Left renal cortex interstitium (tissue), 4 donors: ENCODE measurements at regions not wholly inside any gene's neighbourhood (a gene's known extent, or its start where the extent isn't known, plus 50 kb on each side); places are given as distances from the start of the nearest gene placed in this dataset.

ENCODE experiments used
- DNase-seq, 4 donors: peaks; one replicate each; pipeline ENCODE4 v3.0.0-alpha.2; 2013; ENCODE audit warnings: low read depth in 4 of 4, low spot score in 2 of 4, missing footprints in 1 of 4

DNA sequence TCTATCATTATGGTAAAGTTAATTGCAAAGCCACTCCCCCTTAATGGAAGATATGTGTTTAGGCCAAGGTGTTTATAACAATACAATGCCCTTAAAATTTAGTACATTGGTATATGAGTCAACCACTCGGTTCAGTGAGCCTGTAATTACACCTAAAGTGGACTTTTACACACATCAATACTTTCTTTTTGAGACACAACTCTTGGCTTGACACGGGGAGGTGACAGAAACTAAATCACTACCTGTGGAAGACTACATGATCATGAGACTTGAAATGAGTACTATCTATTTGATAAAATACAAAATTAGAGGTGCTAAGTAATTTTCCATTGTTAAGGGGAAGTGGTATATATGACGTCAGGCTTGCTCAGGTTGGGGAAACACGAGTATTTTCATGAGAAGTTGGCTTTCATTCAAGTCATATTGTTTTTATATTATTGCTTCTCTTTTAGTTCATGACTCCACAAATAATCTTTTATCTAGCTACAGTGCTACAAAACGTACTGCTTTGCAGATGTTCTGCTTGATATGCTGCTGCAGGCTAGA lies 918.3 kb downstream of the ARAP2 start:
- no peak for DNase-seq

DNA sequence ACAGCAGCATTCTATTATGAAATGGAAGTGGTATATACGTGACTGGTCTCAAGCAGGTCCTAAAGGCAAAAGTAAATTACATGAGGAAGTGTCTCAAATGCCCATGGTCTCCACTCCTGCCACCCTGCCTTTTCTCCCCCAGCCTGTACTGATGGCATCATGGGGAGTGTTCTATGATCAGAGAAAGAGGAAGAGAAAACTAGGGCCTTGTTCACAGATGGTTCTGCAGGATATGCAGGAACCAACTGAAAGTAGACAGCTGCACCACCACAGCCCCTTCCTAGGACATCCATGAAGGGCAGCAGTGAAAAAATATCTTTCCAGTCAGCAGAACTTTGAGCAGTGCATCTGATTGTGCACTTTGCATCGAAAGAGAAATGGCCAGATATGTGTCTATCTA lies 901.5 kb downstream of the ARAP2 start:
- no peak for DNase-seq

- no peak for DNase-seq
Observed at GRCh38 chr4:35347276-35347675, 897.0 kb downstream of the ARAP2 start.

DNA sequence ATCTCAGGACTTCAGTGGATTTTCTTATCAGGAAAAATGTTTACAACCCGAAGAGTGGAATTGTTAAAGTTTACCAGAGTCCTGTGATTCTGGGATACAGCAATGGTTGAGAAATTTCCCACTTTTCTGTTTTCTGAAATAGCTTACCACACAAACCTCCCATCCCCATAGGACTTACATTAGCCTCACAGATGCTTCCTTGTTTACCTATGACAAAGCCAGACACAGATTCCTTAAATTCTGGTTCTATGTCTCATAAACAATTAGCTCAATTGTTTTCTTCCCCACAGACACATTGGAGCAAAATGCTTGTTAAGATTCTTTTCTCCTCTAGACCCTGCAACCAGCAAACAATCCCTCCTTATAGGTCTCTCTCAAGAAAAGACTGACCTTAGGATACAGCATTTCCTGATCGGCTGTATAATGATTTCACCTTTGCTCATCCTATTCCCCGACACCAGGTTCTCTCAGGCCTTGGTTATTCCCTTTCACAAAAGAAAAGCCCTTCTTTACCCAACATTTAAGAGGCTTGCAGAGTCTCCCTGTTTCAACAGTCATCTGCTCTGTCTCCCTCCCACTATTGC lies 886.2 kb downstream of the ARAP2 start:
- DNase-seq: no peak

GRCh38 chr4:35364321-35364870 lies 879.9 kb downstream of the ARAP2 start:
- no peak for DNase-seq

DNA sequence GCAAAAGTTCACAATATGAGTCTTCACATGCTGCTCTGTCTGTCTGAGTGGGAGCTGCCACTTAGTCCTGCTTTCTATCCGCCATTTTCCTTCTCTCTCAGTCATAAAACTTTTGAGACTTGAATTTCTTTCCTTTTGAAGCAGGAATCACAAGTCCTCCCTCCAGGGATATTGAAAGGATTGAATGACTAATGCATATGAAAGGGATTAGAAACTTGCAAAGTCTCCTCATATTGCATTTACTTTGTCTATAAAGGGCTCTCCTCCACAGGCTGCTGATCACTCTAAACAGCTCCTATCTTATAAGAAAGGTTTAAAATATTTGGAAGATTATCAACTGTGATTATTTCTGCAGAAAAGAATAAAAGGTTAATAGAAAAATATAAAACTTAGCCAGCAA lies 879.1 kb downstream of the ARAP2 start:
- DNase-seq: no peak

DNA sequence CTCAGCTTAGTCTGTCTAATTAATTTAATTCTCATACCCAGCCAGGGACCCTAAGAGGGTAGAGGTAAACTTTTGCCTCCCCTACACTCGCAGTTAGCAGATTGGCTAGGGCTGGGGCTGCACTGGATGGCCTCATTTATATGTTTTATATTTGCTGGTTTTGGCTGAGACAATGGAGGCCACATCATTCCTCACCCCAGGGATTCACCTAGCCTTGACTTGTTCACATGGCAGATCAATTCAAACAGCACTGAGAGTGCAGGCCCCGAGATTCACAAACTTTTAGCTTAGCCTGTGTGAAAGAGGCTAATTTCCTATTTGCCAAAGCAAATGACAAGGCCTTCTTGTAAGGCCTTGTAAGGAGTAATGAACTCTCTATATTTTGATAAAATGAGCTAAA lies 844.4 kb downstream of the ARAP2 start:
- DNase-seq: no peak

- DNase-seq: no peak
Observed at GRCh38 chr4:35423104-35423503, 821.2 kb downstream of the ARAP2 start.

- no peak for DNase-seq
Observed at GRCh38 chr4:35447474-35447873, 796.8 kb downstream of the ARAP2 start.

- DNase-seq: no peak
Observed at GRCh38 chr4:35459045-35459444, 785.3 kb downstream of the ARAP2 start.

GRCh38 chr4:35461931-35462659 lies 782.2 kb downstream of the ARAP2 start:
- DNase-seq: no peak

DNA sequence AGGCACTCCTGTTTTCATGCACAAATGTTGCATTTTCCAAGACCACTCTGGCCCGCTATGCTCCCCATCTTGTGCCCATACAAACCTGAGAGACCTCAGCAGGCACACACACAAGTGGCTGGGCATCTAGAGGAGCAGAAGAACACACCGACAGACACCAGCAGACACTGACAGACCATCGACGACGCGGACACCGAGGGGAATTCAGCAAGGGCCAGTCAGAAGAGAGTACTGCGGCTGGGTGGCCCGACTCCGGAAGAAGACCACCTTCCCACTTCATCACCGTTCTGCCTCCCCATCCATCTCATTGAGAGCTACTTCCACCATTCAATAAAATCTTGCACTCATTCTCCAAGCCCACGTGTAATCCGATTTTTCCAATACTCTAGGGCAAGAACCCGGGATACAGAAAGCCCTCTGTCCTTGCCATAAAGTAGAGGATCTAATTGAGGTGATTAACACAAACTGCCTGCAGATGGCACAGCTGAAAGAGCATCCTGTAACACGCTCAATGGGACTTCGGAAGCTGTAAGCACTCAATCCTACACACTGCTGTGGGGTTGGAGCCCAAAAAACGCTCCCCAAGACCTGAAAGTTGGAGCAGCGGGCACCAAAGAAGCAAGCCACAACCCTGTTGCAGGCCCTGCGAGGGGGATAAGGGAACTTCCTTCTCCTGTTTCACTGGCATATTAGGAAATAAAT lies 780.9 kb downstream of the ARAP2 start:
- DNase-seq: no peak

DNA sequence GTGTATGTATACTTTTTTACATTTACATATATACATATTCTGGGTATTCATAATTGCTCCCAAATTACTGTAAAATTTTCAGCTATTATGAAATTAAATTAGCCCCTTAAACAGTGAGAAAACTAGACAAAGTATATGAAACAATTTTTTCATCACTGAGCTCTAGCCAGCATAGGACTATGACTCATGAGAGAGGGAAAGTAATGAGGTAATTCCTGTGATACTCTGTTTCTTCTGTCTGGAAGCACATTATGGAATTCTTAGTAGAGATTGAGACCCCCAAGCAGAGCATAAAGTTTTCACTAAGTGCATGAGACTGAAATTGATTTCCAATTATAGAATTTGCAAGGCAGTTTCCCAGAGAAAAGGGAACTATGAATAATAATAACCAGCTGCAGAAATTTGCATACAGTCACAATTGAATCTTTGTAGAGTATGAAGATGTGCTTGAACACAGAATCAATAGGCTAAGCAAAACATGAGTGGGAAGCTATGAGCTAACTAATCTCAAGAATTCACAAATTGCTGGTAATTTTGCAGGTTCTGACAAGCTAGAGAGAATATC lies 779.3 kb downstream of the ARAP2 start:
- DNase-seq: no peak

GRCh38 chr4:35491093-35491492 lies 753.2 kb downstream of the ARAP2 start:
- no peak for DNase-seq

- DNase-seq: no peak
Observed at GRCh38 chr4:35493977-35494376, 750.3 kb downstream of the ARAP2 start.

- DNase-seq: no peak
Observed at GRCh38 chr4:35494955-35495354, 749.4 kb downstream of the ARAP2 start.

DNA sequence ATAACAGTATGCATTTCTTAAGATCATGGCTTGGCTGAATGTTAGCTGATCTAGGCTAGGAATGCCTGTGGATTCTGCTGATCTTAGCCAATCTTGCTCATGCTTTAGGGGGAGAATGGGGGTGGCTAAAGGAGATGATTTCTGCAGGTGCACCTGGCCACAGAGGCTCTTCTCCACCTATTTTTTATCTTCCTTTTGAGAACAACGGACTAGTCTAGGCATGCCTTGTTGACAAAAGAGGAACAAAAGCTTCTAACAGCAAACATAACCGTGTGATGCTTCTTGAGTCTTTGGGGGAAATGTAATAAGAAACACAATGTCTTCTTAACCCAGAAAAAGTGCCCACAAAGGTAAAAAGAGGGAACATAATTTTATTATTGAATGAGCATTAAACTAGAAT lies 743.5 kb downstream of the ARAP2 start:
- DNase-seq: no peak

DNA sequence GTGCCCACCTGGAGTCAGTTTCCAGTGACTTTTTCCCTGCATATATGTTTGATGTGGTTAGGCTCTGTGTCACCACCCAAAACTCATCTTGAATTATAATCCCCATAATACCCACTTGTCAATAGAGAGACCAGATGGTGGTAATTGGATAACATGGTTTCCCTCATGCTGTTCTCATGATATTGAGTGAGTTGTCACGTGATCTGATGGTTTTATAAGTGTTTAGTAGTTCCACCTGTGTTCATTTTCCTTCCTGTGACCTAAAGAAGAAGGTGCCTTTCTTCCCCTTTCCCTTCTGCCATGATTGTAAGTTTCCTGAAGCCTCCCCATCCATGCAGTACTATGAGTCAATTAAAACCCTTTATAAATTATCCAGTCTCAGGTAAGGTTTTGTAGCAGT lies 740.9 kb downstream of the ARAP2 start:
- DNase-seq: no peak

- no peak for DNase-seq
Observed at GRCh38 chr4:35506161-35506560, 738.2 kb downstream of the ARAP2 start.

DNA sequence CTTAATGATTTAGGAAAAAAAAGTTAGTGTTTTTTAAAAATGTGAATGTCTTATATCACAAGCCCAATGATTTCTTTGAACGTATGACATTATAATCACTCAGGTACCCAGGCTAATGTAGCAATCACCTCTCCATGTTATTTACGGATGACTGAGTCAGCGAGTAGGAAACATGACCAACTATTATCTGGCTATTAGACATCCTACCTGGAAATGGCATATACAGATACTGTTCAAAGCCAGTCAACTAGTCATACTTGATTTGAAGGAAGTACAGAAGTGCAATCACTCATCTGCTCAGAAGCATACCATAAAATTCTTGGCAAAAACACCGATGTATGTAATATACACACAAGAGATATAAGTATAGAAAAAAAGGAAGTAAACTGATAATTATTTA lies 732.5 kb downstream of the ARAP2 start:
- no peak for DNase-seq

DNA sequence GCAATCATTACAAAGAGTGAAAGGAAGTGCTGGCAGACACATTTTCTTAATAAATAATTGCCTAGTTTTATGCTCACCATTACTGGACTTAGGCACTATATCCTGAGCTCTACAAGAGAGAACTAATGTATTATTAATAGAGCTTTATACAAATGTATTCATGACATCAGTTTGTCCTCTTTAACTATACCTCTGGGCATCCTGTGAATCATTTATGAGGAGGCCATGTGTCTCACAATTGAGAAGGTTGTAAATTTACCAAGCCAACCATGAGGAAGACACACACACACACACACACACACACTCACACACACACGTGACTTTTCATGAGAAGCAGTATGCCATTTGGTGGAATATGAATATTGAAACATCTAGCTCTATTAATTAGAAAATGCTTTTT lies 728.2 kb downstream of the ARAP2 start:
- DNase-seq: peak in 1 of 4 donors; percentile 12
